Heart right ventricle (tissue), 16 donors: ENCODE measurements at regions not wholly inside any gene's neighbourhood (a gene's known extent, or its start where the extent isn't known, plus 50 kb on each side); places are given as distances from the start of the nearest gene placed in this dataset.

Source experiments
- ATAC-seq, 8 donors: fragments of 200-7000 bp; cut with Tn5 transposase; one replicate each; pipeline ENCODE4 v1.9.1; 2020; ENCODE audit warnings: mild to moderate bottlenecking in 8 of 8, moderate library complexity in 8 of 8, moderate number of reproducible peaks in 1 of 8
- DNase-seq, 2 donors: peaks; one replicate each; pipeline ENCODE4 v3.0.0-alpha.2; 2020
- H3K27ac ChIP-seq, 10 donors: fragments of 200-600 bp; sonication (generic) in 2 of 10; one replicate each; pipeline versions ENCODE4 v1.5.0 to v1.8.0; 2020 to 2022; ENCODE audit warnings: mild to moderate bottlenecking in 3 of 10
- H3K27me3 ChIP-seq, 7 donors: fragments of 200-600 bp; one replicate each; pipeline ENCODE4 v1.8.0; 2021 to 2022; ENCODE audit warnings: mild to moderate bottlenecking in 2 of 7
- H3K36me3 ChIP-seq, 9 donors: fragments of 200-600 bp; sonication (generic) in 1 of 9; one replicate each; pipeline versions ENCODE4 v1.5.0 to v1.8.0; 2020 to 2022; ENCODE audit warnings: mild to moderate bottlenecking in 2 of 9
- H3K4me1 ChIP-seq, 9 donors: fragments of 200-600 bp; sonication (generic) in 1 of 9; one replicate each; pipeline versions ENCODE4 v1.5.0 to v1.8.0; 2020 to 2022; ENCODE audit warnings: mild to moderate bottlenecking in 4 of 9
- H3K4me3 ChIP-seq, 10 donors: fragments of 200-600 bp; sonication (generic) in 2 of 10; one replicate each; pipeline versions ENCODE4 v1.5.0 to v1.8.0; 2020 to 2022; ENCODE audit warnings: mild to moderate bottlenecking in 7 of 10, moderate library complexity in 2 of 10
- H3K9me3 ChIP-seq, 11 donors: fragments of 200-600 bp in 10 of 11; sonication (generic) in 2 of 11; one replicate each; pipeline versions ENCODE4 v1.5.0 to v1.8.0; 2013 to 2022; ENCODE audit warnings: mild to moderate bottlenecking in 2 of 11, control low read depth in 1 of 11, moderate library complexity in 1 of 11
- CTCF ChIP-seq, 9 donors: fragments of 200-600 bp; sonication (generic) in 2 of 9; IDR thresholded peaks; one replicate each; pipeline versions ENCODE4 v1.5.0 to v1.8.0; 2021 to 2022; ENCODE audit warnings: antibody characterized with exemption in 9 of 9, mild to moderate bottlenecking in 5 of 9, moderate library complexity in 1 of 9
- WGBS, 2 donors: extraction: QIAGEN DNeasy Blood & Tissue Kit; methylation state at CpG; one replicate each; pipeline ENCODE4 v1.1.7; 2013; ENCODE audit warnings: inconsistent platforms in 1 of 2; 5-methylcytosine and 5-hydroxymethylcytosine counted together
- intact Hi-C, 10 donors: fragments of 100-400 bp; cut with DNase I; formaldehyde crosslinking; loops; one replicate each; pipeline versions ENCODE4 v1.11.1 to v1.14.2; 2022
- donor health status: Arrhythmogenic right ventricular cardiomyopathy.
- donor health status: ischemic (EF 13 %, LVEDD 7.1; RV severe dilation, severe dysfunction).
- donor health status: healthy with polysubstance abuse.
- donor health status: DM: no; HTN: yes; CAD: no.
- donor health status: DM: no; HTN: no; CAD: no.
- donor health status: ischemic (EF 25% LVEDD 6.9; RV normal size, moderate dysfunction).
- donor health status: ischemic (EF 25% LVEDD 5.7; RV mildly dilated, moderate dysfunction).
- donor health status: healthy.
- donor health status: DM: yes; HTN: yes; CAD: no.
- donor health status: Ischemic cardiomyopathy.
- donor health status: ischemic (EF 35%, LVEDD 5.7; RV mildly dilated, moderate dysfunction).
- donor health status: nonischemic (EF 11% LVEDD 7.7; RV severe dilation, severe dysfunction).
- donor health status: DM: yes; HTN: yes; CAD: no.
- donor health status: PGD.
- donor health status: ischemic (EF 29% LVEDD 5.4; RV normal size, mild dysfunction).
- donor health status: nonischemic (EF 23%, LVEDD 6.1; RV moderate dilation, normal function).

GRCh38 chr2:21420553-21421335 lies 297.0 kb downstream of the TDRD15 start:
- intact Hi-C loops: no loop called here
- Histone ChIP-seq H3K9me3 (no peaks in the 10 kb centered on the region), H3K27ac (no peak overlapping the region), H3K36me3 (no peaks in the 10 kb centered on the region), H3K4me1 (no peaks in the 10 kb centered on the region), H3K4me3 (no peak overlapping the region), H3K27me3 (no peaks in the 10 kb centered on the region)
- DNase-seq: no peak
- WGBS, 2 donors: 92 to 95% methylated on average over 10 of the region's 10 CpGs
- TF ChIP-seq CTCF (IDR thresholded peaks at IDR 0.05): no peak
- ATAC-seq: no peak

GRCh38 chr2:21422050-21422449 lies 298.3 kb downstream of the TDRD15 start:
- DNase-seq (peak; percentile 9 to 33), ATAC-seq (no peak)
- 48 to 52% methylated on average over 2 of the region's 2 CpGs for WGBS, 2 donors
- Histone ChIP-seq H3K4me1 (no peaks in the 10 kb centered on the region), H3K9me3 (no peaks in the 10 kb centered on the region), H3K27me3 (no peaks in the 10 kb centered on the region), H3K36me3 (no peaks in the 10 kb centered on the region), H3K4me3 (no peak overlapping the region), H3K27ac (no peak overlapping the region)
- intact Hi-C loops: no loop called here
- TF ChIP-seq CTCF (IDR thresholded peaks at IDR 0.05): peak in 8 of 9 donors; percentile 23 to 46 (median 39)

- 73 to 78% methylated on average over 7 of the region's 7 CpGs for WGBS, 2 donors
- intact Hi-C loops: no loop called here
Measured at GRCh38 chr2:21422724-21423522, 299.2 kb downstream of the TDRD15 start.

More at GRCh38 chr2:21422724-21423522, 299.2 kb downstream of the TDRD15 start:
- H3K9me3 ChIP-seq: no peaks in the 10 kb centered on the region
- H3K27me3 ChIP-seq: no peaks in the 10 kb centered on the region
- ATAC-seq: no peak
- no peak overlapping the region for H3K4me3 ChIP-seq
- H3K36me3 ChIP-seq: no peaks in the 10 kb centered on the region
- TF ChIP-seq CTCF (IDR thresholded peaks at IDR 0.05): no peak
- no peak for DNase-seq
- no peak overlapping the region for H3K27ac ChIP-seq
- no peaks in the 10 kb centered on the region for H3K4me1 ChIP-seq
